ENCODE measurements at regions not wholly inside any gene's neighbourhood (a gene's known extent, or its start where the extent isn't known, plus 50 kb on each side); places are given as distances from the start of the nearest gene placed in this dataset.

DNA sequence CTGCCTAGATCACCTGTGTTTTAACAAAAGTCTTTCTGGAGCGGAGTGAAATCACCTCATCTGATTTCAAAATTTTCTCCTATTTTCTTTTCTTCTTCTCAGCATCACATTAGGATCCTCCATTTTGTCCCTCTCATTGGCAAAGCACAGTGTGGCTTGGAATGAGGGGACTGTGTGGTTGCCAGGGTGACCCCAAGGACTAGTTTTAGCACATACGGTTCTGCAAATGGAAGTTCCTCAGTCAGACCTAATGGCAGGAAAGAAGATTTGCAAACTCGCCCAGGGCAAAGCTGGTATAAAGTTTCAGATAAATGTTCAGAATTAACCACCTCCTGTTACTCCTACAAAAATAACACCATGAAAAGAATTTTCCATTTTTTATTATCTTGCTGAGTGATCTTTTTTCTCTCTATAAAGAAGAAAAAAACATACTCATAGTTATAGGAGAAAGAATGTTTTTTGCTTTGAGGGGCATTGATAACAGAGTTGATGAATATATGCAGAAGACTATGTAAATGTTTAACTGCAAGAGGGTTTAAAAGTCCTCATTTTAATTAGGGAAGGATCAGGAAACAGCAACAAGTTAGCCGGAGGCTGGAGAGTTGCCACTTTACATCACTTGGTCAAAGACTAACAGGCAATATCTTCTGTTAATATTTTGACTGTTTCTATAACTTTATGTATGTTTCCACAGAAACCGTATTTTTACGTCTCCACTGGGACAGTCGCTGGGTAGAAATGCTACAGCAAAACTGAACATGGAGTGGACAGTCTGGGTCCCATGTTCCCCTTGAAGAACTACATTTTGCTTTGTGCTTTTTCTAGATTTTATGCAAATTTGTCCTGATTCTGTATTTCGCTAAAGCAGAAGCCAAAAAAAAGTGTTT is 257.8 kb downstream of the NR2F1-AS1 start:
- no peak for DNase-seq
- in situ Hi-C loops (cut with MboI; ENCODE audit: low pct_unique_long_range_greater_than_20kb, low sequenced_read_pairs) = no loop called here

- DNase-seq = no peak
- in situ Hi-C loops (cut with MboI; ENCODE audit: low pct_unique_long_range_greater_than_20kb, low sequenced_read_pairs) = no loop called here
These were observed 260.0 kb downstream of the NR2F1-AS1 start for GRCh38 chr5:93320920-93321445.

DNA sequence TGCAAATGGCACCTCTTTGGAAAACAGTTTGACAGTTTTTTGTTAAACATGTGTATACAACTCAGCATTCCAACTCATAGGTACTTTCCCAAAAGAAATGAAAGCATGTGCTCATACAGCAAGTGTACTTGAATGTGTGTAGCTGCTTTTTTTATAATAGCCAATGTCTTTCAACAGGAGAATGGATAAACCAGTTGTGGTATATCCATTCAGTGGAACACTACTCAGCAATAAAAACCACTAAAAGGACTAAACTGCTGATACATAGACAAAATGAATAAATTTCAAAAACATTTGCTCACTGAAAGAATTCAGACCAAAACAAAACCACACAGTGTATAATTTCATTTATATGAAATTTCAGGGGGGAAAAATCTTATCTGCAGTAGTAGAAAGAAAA is 267.3 kb downstream of the NR2F1-AS1 start:
- in situ Hi-C loops (cut with MboI; ENCODE audit: low pct_unique_long_range_greater_than_20kb, low sequenced_read_pairs) = no loop called here
- no peak for DNase-seq

DNA sequence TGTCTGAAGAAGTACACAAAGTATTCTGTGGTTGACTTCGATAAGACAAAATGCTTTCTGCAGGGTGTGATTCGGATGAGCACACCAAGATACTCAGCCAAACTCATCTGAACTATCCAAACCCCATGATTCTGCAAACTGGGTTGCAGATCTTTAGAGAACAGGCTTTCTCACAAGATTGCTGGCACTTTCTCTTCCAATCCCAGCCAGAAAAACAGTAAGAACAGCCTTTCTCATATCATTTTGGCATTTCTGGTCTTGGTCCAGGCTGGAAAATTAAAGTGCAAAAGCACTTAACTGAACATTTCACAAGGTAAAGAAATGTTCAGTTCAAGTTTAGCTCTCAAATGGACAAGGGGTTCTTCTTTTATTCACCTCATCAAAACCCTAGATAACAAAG is 269.1 kb downstream of the NR2F1-AS1 start:
- in situ Hi-C loops (cut with MboI; ENCODE audit: low pct_unique_long_range_greater_than_20kb, low sequenced_read_pairs) = no loop called here
- no peak for DNase-seq

DNA sequence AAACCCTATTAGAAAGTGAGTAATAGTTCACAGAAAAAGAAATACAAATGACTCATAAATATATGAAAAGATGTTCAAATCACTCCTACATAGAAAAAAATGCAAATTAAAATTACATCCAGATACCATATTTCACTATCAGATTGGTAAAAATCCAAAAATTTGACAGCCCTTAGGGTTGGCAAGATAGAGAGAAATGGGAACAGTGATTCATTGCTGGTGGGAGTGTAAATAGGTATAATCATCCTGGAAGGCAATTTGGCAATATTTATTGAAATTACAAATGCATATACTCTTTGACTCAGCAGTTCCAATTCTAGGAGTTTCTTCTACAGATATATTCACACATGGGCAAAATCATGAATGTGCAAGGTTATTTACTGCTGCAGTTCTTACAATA is 273.5 kb downstream of the NR2F1-AS1 start:
- no peak for DNase-seq

GRCh38 chr5:93305984-93306383 is 275.0 kb downstream of the NR2F1-AS1 start:
- in situ Hi-C loops (cut with MboI; ENCODE audit: low pct_unique_long_range_greater_than_20kb, low sequenced_read_pairs) = no loop called here
- no peak for DNase-seq

More for the DNA sequence above, 273.5 kb downstream of the NR2F1-AS1 start:
- in situ Hi-C loops (cut with MboI; ENCODE audit: low pct_unique_long_range_greater_than_20kb, low sequenced_read_pairs) = no loop called here

DNA sequence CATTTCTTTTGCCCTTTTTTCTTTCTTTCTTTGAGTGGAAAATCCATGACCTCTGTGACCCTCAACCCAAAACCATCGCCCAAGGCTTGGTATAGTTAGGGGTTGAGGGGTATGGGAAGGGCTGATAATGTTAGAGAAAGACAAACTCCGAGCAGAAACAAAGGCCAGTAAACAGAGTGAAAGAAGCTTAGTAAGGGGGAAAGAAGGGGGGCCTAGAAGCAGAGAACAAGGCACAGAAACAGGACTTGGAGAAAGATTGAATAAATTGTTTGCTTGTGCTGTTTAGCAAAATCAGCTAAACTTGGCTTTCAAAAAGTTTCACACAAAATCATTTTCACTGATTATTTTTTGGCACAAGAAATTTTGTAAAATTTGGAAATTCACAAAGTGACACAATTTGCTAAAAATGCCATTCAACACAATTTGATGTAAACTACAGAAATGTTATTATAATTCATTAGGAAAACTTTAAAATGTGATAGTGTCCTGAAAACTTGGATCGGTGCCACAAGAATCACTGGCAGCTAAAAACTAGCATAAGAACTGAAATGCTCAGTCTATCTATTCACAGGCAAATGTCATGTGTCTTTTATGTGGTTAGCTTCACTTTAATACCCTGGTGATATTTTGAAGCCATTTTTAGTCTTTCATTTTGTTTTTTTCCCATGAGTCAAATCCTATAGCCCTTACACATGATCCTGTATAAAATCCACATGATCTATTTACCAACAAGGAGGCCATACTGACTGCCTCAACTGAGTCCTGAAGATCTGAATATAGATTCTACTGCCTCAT is 276.4 kb downstream of the NR2F1-AS1 start:
- DNase-seq = no peak
- in situ Hi-C loops (cut with MboI; ENCODE audit: low pct_unique_long_range_greater_than_20kb, low sequenced_read_pairs) = no loop called here

GRCh38 chr5:93303291-93303691 is 277.7 kb downstream of the NR2F1-AS1 start:
- DNase-seq = no peak
- in situ Hi-C loops (cut with MboI; ENCODE audit: low pct_unique_long_range_greater_than_20kb, low sequenced_read_pairs) = no loop called here

- in situ Hi-C loops (cut with MboI; ENCODE audit: low pct_unique_long_range_greater_than_20kb, low sequenced_read_pairs) = no loop called here
- DNase-seq = no peak
These were observed 278.3 kb downstream of the NR2F1-AS1 start for GRCh38 chr5:93302711-93303110.

- in situ Hi-C loops (cut with MboI; ENCODE audit: low pct_unique_long_range_greater_than_20kb, low sequenced_read_pairs) = no loop called here
- no peak for DNase-seq
These were observed 280.1 kb downstream of the NR2F1-AS1 start for GRCh38 chr5:93300945-93301344.

DNA sequence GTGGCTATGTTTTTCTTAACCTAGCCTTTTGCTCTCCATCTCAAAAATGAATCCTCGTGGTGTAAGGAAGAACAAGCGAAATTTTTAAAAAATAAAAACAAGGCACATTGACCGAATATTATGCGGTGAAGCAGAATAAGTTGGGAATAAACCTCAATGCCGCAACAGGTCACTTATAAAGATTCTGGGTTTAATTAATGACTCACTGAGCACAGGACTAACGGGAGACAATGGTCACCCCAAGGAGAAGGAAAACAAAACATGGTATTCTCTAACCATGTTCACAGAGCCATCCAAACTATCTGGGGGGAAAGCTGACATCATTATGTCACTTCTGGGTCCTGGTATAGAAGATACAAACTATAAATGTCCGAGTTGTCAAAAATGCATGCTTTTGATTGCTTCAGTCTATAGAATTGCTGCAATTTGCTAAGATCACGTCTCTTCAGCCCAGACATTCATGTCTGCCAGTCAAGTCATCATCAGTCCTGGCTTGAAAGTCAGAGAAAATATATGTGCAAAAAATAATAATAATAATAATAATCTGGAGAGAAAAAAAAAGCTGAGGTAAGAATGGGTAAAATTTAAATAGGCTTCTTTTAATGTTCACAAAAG is 280.6 kb downstream of the NR2F1-AS1 start:
- in situ Hi-C loops (cut with MboI; ENCODE audit: low pct_unique_long_range_greater_than_20kb, low sequenced_read_pairs) = no loop called here
- DNase-seq = no peak

- in situ Hi-C loops (cut with MboI; ENCODE audit: low pct_unique_long_range_greater_than_20kb, low sequenced_read_pairs) = no loop called here
These were observed 281.2 kb downstream of the NR2F1-AS1 start for GRCh38 chr5:93299681-93300308.

GRCh38 chr5:93297116-93297515 is 283.9 kb downstream of the NR2F1-AS1 start:
- in situ Hi-C loops (cut with MboI; ENCODE audit: low pct_unique_long_range_greater_than_20kb, low sequenced_read_pairs) = no loop called here
- DNase-seq = no peak

More at GRCh38 chr5:93299681-93300308, 281.2 kb downstream of the NR2F1-AS1 start:
- no peak for DNase-seq

DNA sequence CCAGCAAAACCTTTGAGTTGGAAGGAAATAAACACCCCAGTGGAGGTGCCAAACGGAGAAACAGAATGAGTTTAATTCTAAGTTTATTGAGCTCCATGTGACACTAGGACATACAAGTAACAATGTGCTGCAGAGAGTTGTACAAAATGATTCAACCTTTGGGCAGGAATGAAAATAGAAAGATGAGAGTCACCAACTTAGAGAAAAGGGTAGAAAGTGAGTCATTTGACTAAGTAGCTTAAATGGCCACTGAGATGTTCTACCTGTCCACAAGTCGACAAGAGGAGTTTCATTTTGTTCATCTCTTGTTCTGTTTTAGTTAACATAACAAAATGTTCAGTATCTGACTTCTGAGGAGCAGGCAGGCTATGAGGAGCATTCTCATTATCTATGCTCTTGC is 284.7 kb downstream of the NR2F1-AS1 start:
- in situ Hi-C loops (cut with MboI; ENCODE audit: low pct_unique_long_range_greater_than_20kb, low sequenced_read_pairs) = no loop called here
- DNase-seq = no peak

GRCh38 chr5:93294996-93295395 is 286.0 kb downstream of the NR2F1-AS1 start:
- no peak for DNase-seq
- in situ Hi-C loops (cut with MboI; ENCODE audit: low pct_unique_long_range_greater_than_20kb, low sequenced_read_pairs) = no loop called here

GRCh38 chr5:93294199-93294598 is 286.8 kb downstream of the NR2F1-AS1 start:
- DNase-seq = no peak
- in situ Hi-C loops (cut with MboI; ENCODE audit: low pct_unique_long_range_greater_than_20kb, low sequenced_read_pairs) = no loop called here

DNA sequence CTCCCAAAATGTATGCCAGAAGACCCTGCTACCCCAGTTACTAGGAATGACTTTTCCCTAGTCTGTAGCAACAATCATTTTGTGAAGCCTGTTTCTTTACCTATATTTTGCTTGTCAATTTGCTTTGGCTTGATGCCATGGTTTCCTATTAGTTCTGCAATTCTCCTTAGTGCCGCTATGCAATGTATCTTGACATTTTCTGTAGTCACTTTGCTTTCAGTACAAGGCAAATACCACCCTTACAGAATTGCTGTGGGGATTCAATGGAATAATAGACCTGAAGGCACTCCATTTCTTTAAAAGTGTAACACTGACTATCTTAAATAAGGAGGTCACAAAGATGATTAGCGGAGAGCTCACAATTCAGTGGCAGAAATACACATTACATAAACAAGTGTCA is 291.1 kb downstream of the NR2F1-AS1 start:
- no peak for DNase-seq
- in situ Hi-C loops (cut with MboI; ENCODE audit: low pct_unique_long_range_greater_than_20kb, low sequenced_read_pairs) = no loop called here

DNA sequence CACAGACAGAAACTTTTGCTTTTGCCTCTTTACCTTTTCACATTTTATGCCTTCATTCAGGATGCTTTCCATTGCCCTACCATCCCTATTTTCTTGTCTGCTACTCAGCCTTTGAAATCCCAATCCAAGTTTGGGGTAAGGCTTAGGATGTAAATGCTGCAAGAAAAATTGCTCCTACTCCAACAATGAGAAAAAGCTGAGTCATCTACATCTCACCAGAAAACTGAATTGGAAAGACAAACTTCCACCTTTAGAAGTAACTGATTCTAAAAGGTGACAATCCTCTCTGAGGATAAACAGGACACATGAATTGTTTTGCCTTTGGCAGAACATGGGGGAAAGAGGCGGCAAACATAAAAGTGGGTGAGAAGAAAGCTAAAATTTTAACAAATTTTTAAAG is 295.6 kb downstream of the NR2F1-AS1 start:
- in situ Hi-C loops (cut with MboI; ENCODE audit: low pct_unique_long_range_greater_than_20kb, low sequenced_read_pairs) = no loop called here
- no peak for DNase-seq

All from KBM-7 (cell line).